ENCODE measurements at regions not wholly inside any gene's neighbourhood (a gene's known extent, or its start where the extent isn't known, plus 50 kb on each side); places are given as distances from the start of the nearest gene placed in this dataset.

- H3K27me3 ChIP-seq (ENCODE audit: insufficient read depth, low read length) = no peaks in the 10 kb centered on the region
- no peaks in the 10 kb centered on the region for H3K79me2 ChIP-seq (ENCODE audit: insufficient read depth, low read length)
- H3K9ac ChIP-seq (ENCODE audit: low read length) = no peak overlapping the region
- no peaks in the 10 kb centered on the region for H4K20me1 ChIP-seq (ENCODE audit: insufficient read depth, low read length)
- H3K4me3 ChIP-seq (ENCODE audit: low read depth, low read length, poor library complexity, severe bottlenecking) = no peak overlapping the region
- no peaks in the 10 kb centered on the region for H3F3A ChIP-seq (ENCODE audit: insufficient read depth, low read length)
- H3K4me2 ChIP-seq (ENCODE audit: low read length) = no peak overlapping the region
- H3K27ac ChIP-seq (ENCODE audit: low read depth, low read length, poor library complexity, severe bottlenecking) = no peak overlapping the region
- no peak overlapping the region for H2AFZ ChIP-seq (ENCODE audit: low read length)
- no peaks in the 10 kb centered on the region for H3K4me1 ChIP-seq (ENCODE audit: insufficient read depth, low read length, severe bottlenecking)
- no peaks in the 10 kb centered on the region for H3K36me3 ChIP-seq (ENCODE audit: insufficient read depth, low read length)
- TF ChIP-seq EZH2 (IDR thresholded peaks at IDR 0.05; ENCODE audit: borderline replicate concordance, low read length) (no peak), CTCF (IDR thresholded peaks at IDR 0.05; ENCODE audit: low read length) (no peak)
- no peaks in the 10 kb centered on the region for H3K9me3 ChIP-seq (ENCODE audit: low read length)
- no peaks in the 10 kb centered on the region for H3K9me2 ChIP-seq (ENCODE audit: low read depth, low read length)
These were observed 321.9 kb upstream of the PMFBP1 start for GRCh38 chr16:72493716-72494415.

- Histone ChIP-seq H3K9ac (ENCODE audit: low read length) (no peak overlapping the region), H3K27ac (ENCODE audit: low read depth, low read length, poor library complexity, severe bottlenecking) (no peak overlapping the region), H4K20me1 (ENCODE audit: insufficient read depth, low read length) (no peaks in the 10 kb centered on the region), H3K9me2 (ENCODE audit: low read depth, low read length) (no peaks in the 10 kb centered on the region), H3K27me3 (ENCODE audit: insufficient read depth, low read length) (no peaks in the 10 kb centered on the region), H3K9me3 (ENCODE audit: low read length) (no peaks in the 10 kb centered on the region), H2AFZ (ENCODE audit: low read length) (no peak overlapping the region), H3K4me1 (ENCODE audit: insufficient read depth, low read length, severe bottlenecking) (peaks cover 12% of the 10 kb centered on the region), H3K36me3 (ENCODE audit: insufficient read depth, low read length) (no peaks in the 10 kb centered on the region), H3K79me2 (ENCODE audit: insufficient read depth, low read length) (no peaks in the 10 kb centered on the region), H3F3A (ENCODE audit: insufficient read depth, low read length) (no peaks in the 10 kb centered on the region), H3K4me2 (ENCODE audit: low read length) (no peak overlapping the region), H3K4me3 (ENCODE audit: low read depth, low read length, poor library complexity, severe bottlenecking) (no peak overlapping the region)
- TF ChIP-seq CTCF (IDR thresholded peaks at IDR 0.05; ENCODE audit: low read length) = no peak
- no peak for TF ChIP-seq EZH2 (IDR thresholded peaks at IDR 0.05; ENCODE audit: borderline replicate concordance, low read length)
These were observed 315.3 kb upstream of the PMFBP1 start for GRCh38 chr16:72487283-72487682.

GRCh38 chr16:72482695-72483094, 310.7 kb upstream of the PMFBP1 start:
- Histone ChIP-seq H3K36me3 (ENCODE audit: insufficient read depth, low read length) (no peaks in the 10 kb centered on the region), H3K9me3 (ENCODE audit: low read length) (no peaks in the 10 kb centered on the region), H3K9me2 (ENCODE audit: low read depth, low read length) (no peaks in the 10 kb centered on the region), H3K27me3 (ENCODE audit: insufficient read depth, low read length) (no peaks in the 10 kb centered on the region), H3K9ac (ENCODE audit: low read length) (no peak overlapping the region), H4K20me1 (ENCODE audit: insufficient read depth, low read length) (no peaks in the 10 kb centered on the region), H3K79me2 (ENCODE audit: insufficient read depth, low read length) (no peaks in the 10 kb centered on the region), H2AFZ (ENCODE audit: low read length) (no peak overlapping the region), H3K4me1 (ENCODE audit: insufficient read depth, low read length, severe bottlenecking) (peaks cover 16% of the 10 kb centered on the region), H3K4me2 (ENCODE audit: low read length) (no peak overlapping the region), H3K4me3 (ENCODE audit: low read depth, low read length, poor library complexity, severe bottlenecking) (no peak overlapping the region), H3F3A (ENCODE audit: insufficient read depth, low read length) (no peaks in the 10 kb centered on the region), H3K27ac (ENCODE audit: low read depth, low read length, poor library complexity, severe bottlenecking) (no peak overlapping the region)
- TF ChIP-seq EZH2 (IDR thresholded peaks at IDR 0.05; ENCODE audit: borderline replicate concordance, low read length) (no peak), CTCF (IDR thresholded peaks at IDR 0.05; ENCODE audit: low read length) (no peak)

Measured in OCI-LY1 (cell line).